Astrocyte (in vitro differentiated cells and primary cell): ENCODE measurements at regions not wholly inside any gene's neighbourhood (a gene's known extent, or its start where the extent isn't known, plus 50 kb on each side); places are given as distances from the start of the nearest gene placed in this dataset.

Experiments used
- DNase-seq: peaks from one replicate; pipeline ENCODE4 v3.0.0-alpha.2; 2010; ENCODE audit warnings: low read depth
- FAIRE-seq: peaks from 2 replicates; lab custom pipeline; 2011; peaks lifted over from hg19 to GRCh38; lab: Jason Lieb, UNC
- H2AFZ ChIP-seq: 2 replicates; pipeline ENCODE4 v1.6.0; 2012; ENCODE audit warnings: low read depth, low read length, inconsistent platforms
- H3K27ac ChIP-seq: 2 replicates; pipeline ENCODE4 v1.5.1; 2011; ENCODE audit warnings: low read depth, low read length, inconsistent platforms
- H3K27me3 ChIP-seq: 2 replicates; pipeline ENCODE4 v1.6.0; 2011; ENCODE audit warnings: low read length, inconsistent platforms; ENCODE audit not compliant: insufficient read depth
- H3K36me3 ChIP-seq: 2 replicates; pipeline ENCODE4 v1.5.1; 2011; ENCODE audit warnings: low read length, inconsistent platforms; ENCODE audit not compliant: insufficient read depth
- H3K4me1 ChIP-seq: 2 replicates; pipeline ENCODE4 v1.5.1; 2011; ENCODE audit warnings: low read length, inconsistent platforms; ENCODE audit not compliant: insufficient read depth
- H3K4me2 ChIP-seq: 2 replicates; pipeline ENCODE4 v1.6.0; 2012; ENCODE audit warnings: low read length, inconsistent platforms
- H3K4me3 ChIP-seq: 2 replicates; pipeline ENCODE4 v1.5.1; 2011; ENCODE audit warnings: low read depth, mild to moderate bottlenecking, low read length, inconsistent platforms; ENCODE audit not compliant: insufficient read depth
- H3K79me2 ChIP-seq: 2 replicates; pipeline ENCODE4 v1.6.0; 2012; ENCODE audit warnings: mild to moderate bottlenecking, low read length, inconsistent platforms; ENCODE audit not compliant: insufficient read depth
- H3K9ac ChIP-seq: 2 replicates; pipeline ENCODE4 v1.6.0; 2012; ENCODE audit warnings: mild to moderate bottlenecking, low read length, inconsistent platforms
- H3K9me3 ChIP-seq: 2 replicates; pipeline ENCODE4 v1.5.1; 2012; ENCODE audit warnings: low read depth, mild to moderate bottlenecking, low read length, inconsistent platforms; ENCODE audit not compliant: insufficient read depth
- H4K20me1 ChIP-seq: 2 replicates; pipeline ENCODE4 v1.6.0; 2012; ENCODE audit warnings: low read length, inconsistent platforms; ENCODE audit not compliant: insufficient read depth
- H3K27ac Mint-ChIP-seq: one replicate; pipeline ENCODE4 v1.8.0; 2021; ENCODE audit warnings: mild to moderate bottlenecking, mixed read lengths; ENCODE audit not compliant: unreplicated experiment
- H3K27me3 Mint-ChIP-seq: one replicate; pipeline ENCODE4 v1.8.0; 2021; ENCODE audit warnings: low read depth, mixed read lengths; ENCODE audit not compliant: unreplicated experiment
- H3K36me3 Mint-ChIP-seq: one replicate; pipeline ENCODE4 v1.8.0; 2021; ENCODE audit warnings: low read depth, mixed read lengths; ENCODE audit not compliant: unreplicated experiment
- H3K4me1 Mint-ChIP-seq: one replicate; pipeline ENCODE4 v1.8.0; 2021; ENCODE audit warnings: low read depth, mixed read lengths; ENCODE audit not compliant: unreplicated experiment
- H3K4me3 Mint-ChIP-seq: one replicate; pipeline ENCODE4 v1.8.0; 2021; ENCODE audit warnings: mild to moderate bottlenecking, moderate library complexity, mixed read lengths; ENCODE audit not compliant: unreplicated experiment
- H3K9me3 Mint-ChIP-seq: one replicate; pipeline ENCODE4 v1.8.0; 2021; ENCODE audit warnings: mild to moderate bottlenecking, mixed read lengths; ENCODE audit not compliant: unreplicated experiment
- CTCF ChIP-seq: IDR thresholded peaks from 2 replicates; pipeline ENCODE4 v1.5.1; 2011; ENCODE audit warnings: low read depth, mild to moderate bottlenecking, inconsistent platforms, low read length, moderate library complexity; ENCODE audit not compliant: insufficient read depth
- EZH2 ChIP-seq: IDR thresholded peaks from 2 replicates; pipeline ENCODE4 v1.6.1; 2012; ENCODE audit warnings: mild to moderate bottlenecking, low read length, inconsistent platforms; ENCODE audit not compliant: insufficient read depth

- Histone ChIP-seq H3K9me3 (peaks cover 9% of the 10 kb centered on the region), H3K27ac (no peak overlapping the region), H3K4me2 (no peak overlapping the region), H3K9ac (no peak overlapping the region), H4K20me1 (no peaks in the 10 kb centered on the region), H3K79me2 (no peaks in the 10 kb centered on the region), H3K36me3 (no peaks in the 10 kb centered on the region), H3K27me3 (no peaks in the 10 kb centered on the region), H3K4me1 (no peaks in the 10 kb centered on the region), H2AFZ (no peak overlapping the region), H3K4me3 (no peak overlapping the region)
- Mint-ChIP-seq H3K4me1 (no peaks in the 10 kb centered on the region), H3K27ac (no peak overlapping the region), H3K27me3 (peaks cover 49% of the 10 kb centered on the region), H3K4me3 (no peak overlapping the region), H3K9me3 (peaks cover 6% of the 10 kb centered on the region), H3K36me3 (no peaks in the 10 kb centered on the region)
- DNase-seq (no peak), FAIRE-seq (no peak)
- TF ChIP-seq EZH2 (no peak), CTCF (no peak)
These were observed 1485.4 kb downstream of the TBC1D22A start for GRCh38 chr22:48247829-48248228.

GRCh38 chr22:48245196-48245485, 1482.7 kb downstream of the TBC1D22A start:
- no peaks in the 10 kb centered on the region for H4K20me1 ChIP-seq
- DNase-seq (no peak), FAIRE-seq (no peak)
- H3K27ac Mint-ChIP-seq: no peak overlapping the region
- H3K4me1 Mint-ChIP-seq: no peaks in the 10 kb centered on the region
- TF ChIP-seq EZH2 (no peak), CTCF (no peak)
- H2AFZ ChIP-seq: no peak overlapping the region
- no peak overlapping the region for H3K4me3 Mint-ChIP-seq
- H3K79me2 ChIP-seq: no peaks in the 10 kb centered on the region
- H3K27me3 ChIP-seq: no peaks in the 10 kb centered on the region
- peaks cover 6% of the 10 kb centered on the region for H3K9me3 Mint-ChIP-seq
- H3K36me3 ChIP-seq: no peaks in the 10 kb centered on the region
- H3K4me3 ChIP-seq: no peak overlapping the region
- H3K27me3 Mint-ChIP-seq: peaks cover 36% of the 10 kb centered on the region
- H3K4me1 ChIP-seq: no peaks in the 10 kb centered on the region
- H3K9ac ChIP-seq: no peak overlapping the region
- H3K36me3 Mint-ChIP-seq: no peaks in the 10 kb centered on the region
- no peak overlapping the region for H3K27ac ChIP-seq
- no peak overlapping the region for H3K4me2 ChIP-seq
- H3K9me3 ChIP-seq: peaks cover 9% of the 10 kb centered on the region

GRCh38 chr22:48244388-48245195, 1482.1 kb downstream of the TBC1D22A start:
- FAIRE-seq (no peak), DNase-seq (no peak)
- Histone ChIP-seq H3K9me3 (peaks cover 9% of the 10 kb centered on the region), H3K27ac (no peak overlapping the region), H3K27me3 (no peaks in the 10 kb centered on the region), H2AFZ (no peak overlapping the region), H3K4me3 (no peak overlapping the region), H4K20me1 (no peaks in the 10 kb centered on the region), H3K36me3 (no peaks in the 10 kb centered on the region), H3K4me1 (no peaks in the 10 kb centered on the region), H3K9ac (no peak overlapping the region), H3K4me2 (no peak overlapping the region), H3K79me2 (no peaks in the 10 kb centered on the region)
- peaks cover 32% of the 10 kb centered on the region for H3K27me3 Mint-ChIP-seq
- no peak overlapping the region for H3K4me3 Mint-ChIP-seq
- H3K4me1 Mint-ChIP-seq: no peaks in the 10 kb centered on the region
- H3K9me3 Mint-ChIP-seq: peaks cover 6% of the 10 kb centered on the region
- no peak for TF ChIP-seq CTCF
- TF ChIP-seq EZH2: no peak
- H3K36me3 Mint-ChIP-seq: no peaks in the 10 kb centered on the region
- H3K27ac Mint-ChIP-seq: no peak overlapping the region
